ENCODE measurements at regions not wholly inside any gene's neighbourhood (a gene's known extent, or its start where the extent isn't known, plus 50 kb on each side); places are given as distances from the start of the nearest gene placed in this dataset.

GRCh38 chr3:177513815-177514610, 316.7 kb upstream of the TBL1XR1 start:
- DNase-seq (ENCODE audit: low read depth) = no peak
- H3K4me3 ChIP-seq (ENCODE audit: low read depth, low read length) = no peak overlapping the region
- TF ChIP-seq POLR2A (IDR thresholded peaks at IDR 0.05; ENCODE audit: extremely low read depth, insufficient read length) (no peak), MYC (IDR thresholded peaks at IDR 0.05; ENCODE audit: low read depth, low read length) (no peak)
- TF ChIP-seq, protein P1, sequence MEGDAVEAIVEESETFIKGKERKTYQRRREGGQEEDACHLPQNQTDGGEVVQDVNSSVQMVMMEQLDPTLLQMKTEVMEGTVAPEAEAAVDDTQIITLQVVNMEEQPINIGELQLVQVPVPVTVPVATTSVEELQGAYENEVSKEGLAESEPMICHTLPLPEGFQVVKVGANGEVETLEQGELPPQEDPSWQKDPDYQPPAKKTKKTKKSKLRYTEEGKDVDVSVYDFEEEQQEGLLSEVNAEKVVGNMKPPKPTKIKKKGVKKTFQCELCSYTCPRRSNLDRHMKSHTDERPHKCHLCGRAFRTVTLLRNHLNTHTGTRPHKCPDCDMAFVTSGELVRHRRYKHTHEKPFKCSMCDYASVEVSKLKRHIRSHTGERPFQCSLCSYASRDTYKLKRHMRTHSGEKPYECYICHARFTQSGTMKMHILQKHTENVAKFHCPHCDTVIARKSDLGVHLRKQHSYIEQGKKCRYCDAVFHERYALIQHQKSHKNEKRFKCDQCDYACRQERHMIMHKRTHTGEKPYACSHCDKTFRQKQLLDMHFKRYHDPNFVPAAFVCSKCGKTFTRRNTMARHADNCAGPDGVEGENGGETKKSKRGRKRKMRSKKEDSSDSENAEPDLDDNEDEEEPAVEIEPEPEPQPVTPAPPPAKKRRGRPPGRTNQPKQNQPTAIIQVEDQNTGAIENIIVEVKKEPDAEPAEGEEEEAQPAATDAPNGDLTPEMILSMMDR (IDR thresholded peaks at IDR 0.05; ENCODE audit: low read depth, low read length) = no peak
- TF ChIP-seq, protein P2, sequence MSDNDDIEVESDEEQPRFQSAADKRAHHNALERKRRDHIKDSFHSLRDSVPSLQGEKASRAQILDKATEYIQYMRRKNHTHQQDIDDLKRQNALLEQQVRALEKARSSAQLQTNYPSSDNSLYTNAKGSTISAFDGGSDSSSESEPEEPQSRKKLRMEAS (IDR thresholded peaks at IDR 0.05; ENCODE audit: low read depth, low read length) = no peak

GRCh38 chr3:177514611-177515499, 317.6 kb upstream of the TBL1XR1 start:
- TF ChIP-seq MYC (IDR thresholded peaks at IDR 0.05; ENCODE audit: low read depth, low read length) (no peak), POLR2A (IDR thresholded peaks at IDR 0.05; ENCODE audit: extremely low read depth, insufficient read length) (no peak)
- TF ChIP-seq, protein P2 (IDR thresholded peaks at IDR 0.05; ENCODE audit: low read depth, low read length) = no peak
- TF ChIP-seq, protein P1 (IDR thresholded peaks at IDR 0.05; ENCODE audit: low read depth, low read length) = no peak
- DNase-seq (ENCODE audit: low read depth) = no peak
- no peak overlapping the region for H3K4me3 ChIP-seq (ENCODE audit: low read depth, low read length)

GRCh38 chr3:177515786-177516157, 318.5 kb upstream of the TBL1XR1 start:
- no peak for TF ChIP-seq MYC (IDR thresholded peaks at IDR 0.05; ENCODE audit: low read depth, low read length)
- TF ChIP-seq POLR2A (IDR thresholded peaks at IDR 0.05; ENCODE audit: extremely low read depth, insufficient read length) = no peak
- TF ChIP-seq, protein P1 (IDR thresholded peaks at IDR 0.05; ENCODE audit: low read depth, low read length) = no peak
- TF ChIP-seq, protein P2 (IDR thresholded peaks at IDR 0.05; ENCODE audit: low read depth, low read length) = no peak
- H3K4me3 ChIP-seq (ENCODE audit: low read depth, low read length) = no peak overlapping the region
- no peak for DNase-seq (ENCODE audit: low read depth)

- no peak for DNase-seq (ENCODE audit: low read depth)
- H3K4me3 ChIP-seq (ENCODE audit: low read depth, low read length) = no peak overlapping the region
- no peak for TF ChIP-seq MYC (IDR thresholded peaks at IDR 0.05; ENCODE audit: low read depth, low read length)
- TF ChIP-seq, protein P2 (IDR thresholded peaks at IDR 0.05; ENCODE audit: low read depth, low read length) = no peak
- TF ChIP-seq POLR2A (IDR thresholded peaks at IDR 0.05; ENCODE audit: extremely low read depth, insufficient read length) = no peak
- TF ChIP-seq, protein P1 (IDR thresholded peaks at IDR 0.05; ENCODE audit: low read depth, low read length) = no peak
Measured at GRCh38 chr3:177516158-177517011, 319.1 kb upstream of the TBL1XR1 start.

DNA sequence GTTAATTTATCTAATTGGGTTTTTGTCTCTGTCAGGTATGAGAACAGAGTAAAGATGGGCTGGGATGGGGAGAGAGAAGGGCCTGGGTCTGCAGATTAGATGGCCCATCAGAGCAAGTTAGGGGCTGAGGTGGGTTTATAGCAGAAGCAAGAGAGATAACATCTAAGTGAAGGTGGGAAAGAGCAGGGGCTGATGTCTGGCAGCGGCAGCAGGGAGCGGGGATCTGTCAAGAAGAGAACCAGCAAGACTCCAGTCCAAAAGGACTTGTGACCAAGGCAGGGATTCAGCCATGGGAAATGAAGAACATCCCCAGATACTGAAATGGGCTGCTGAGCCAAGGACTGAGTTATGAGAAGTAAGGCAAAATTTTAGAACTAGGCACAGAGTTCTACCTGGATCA, 320.6 kb upstream of the TBL1XR1 start:
- no peak for DNase-seq (ENCODE audit: low read depth)
- TF ChIP-seq MYC (IDR thresholded peaks at IDR 0.05; ENCODE audit: low read depth, low read length) = no peak
- TF ChIP-seq, protein P1 (IDR thresholded peaks at IDR 0.05; ENCODE audit: low read depth, low read length) = no peak
- TF ChIP-seq, protein P2 (IDR thresholded peaks at IDR 0.05; ENCODE audit: low read depth, low read length) = no peak
- no peak overlapping the region for H3K4me3 ChIP-seq (ENCODE audit: low read depth, low read length)
